SU-DHL-6 (cell line): ENCODE measurements at regions not wholly inside any gene's neighbourhood (a gene's known extent, or its start where the extent isn't known, plus 50 kb on each side); places are given as distances from the start of the nearest gene placed in this dataset.

Source experiments
- CTCF ChIP-seq: fragments of 200-600 bp; sonication (generic); IDR thresholded peaks from one replicate; pipeline ENCODE4 v1.5.1; 2017; ENCODE audit warnings: antibody characterized with exemption, mild to moderate bottlenecking, low read length, moderate library complexity; ENCODE audit not compliant: insufficient read depth, poor library complexity, severe bottlenecking
- EZH2phosphoT487 ChIP-seq: fragments of 200-600 bp; sonication (generic), shearing (Covaris generic); conservative IDR thresholded peaks from 2 replicates; pipeline ENCODE4 v1.6.1; 2018; ENCODE audit warnings: mild to moderate bottlenecking, antibody characterized with exemption, low read length, moderate library complexity, mixed read lengths

DNA sequence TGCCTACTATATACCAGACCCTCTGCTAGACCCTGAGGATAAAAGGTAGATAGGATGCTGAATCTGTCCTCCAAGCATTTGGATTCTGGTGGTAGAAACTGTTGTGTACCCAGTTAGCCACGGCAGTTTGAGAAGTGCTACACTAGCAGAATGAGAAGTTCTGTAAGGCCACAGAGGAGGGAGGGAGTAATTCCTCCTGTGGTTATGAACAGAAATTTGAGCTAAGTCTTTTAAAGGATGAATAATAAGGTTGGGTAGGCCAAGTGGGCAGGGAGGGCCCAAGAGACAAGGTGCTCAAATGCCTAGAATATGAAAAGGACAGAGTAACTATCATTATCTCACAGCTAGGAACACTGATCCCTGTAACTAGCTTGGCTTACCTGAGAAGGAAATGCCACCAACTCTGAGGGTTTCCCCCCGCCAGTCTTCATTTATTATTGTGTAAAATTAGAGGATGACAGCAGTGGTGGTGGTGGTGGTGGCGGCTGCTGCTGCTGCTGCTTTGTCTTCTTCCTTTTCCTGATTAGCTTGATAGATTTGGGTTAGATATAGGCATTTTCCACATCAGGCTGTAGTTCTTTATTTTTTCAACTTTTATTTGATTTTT, 243.3 kb downstream of the PRL start:
- TF ChIP-seq CTCF (no peak), EZH2phosphoT487 (no peak)
